ENCODE measurements at regions not wholly inside any gene's neighbourhood (a gene's known extent, or its start where the extent isn't known, plus 50 kb on each side); places are given as distances from the start of the nearest gene placed in this dataset.

DNA sequence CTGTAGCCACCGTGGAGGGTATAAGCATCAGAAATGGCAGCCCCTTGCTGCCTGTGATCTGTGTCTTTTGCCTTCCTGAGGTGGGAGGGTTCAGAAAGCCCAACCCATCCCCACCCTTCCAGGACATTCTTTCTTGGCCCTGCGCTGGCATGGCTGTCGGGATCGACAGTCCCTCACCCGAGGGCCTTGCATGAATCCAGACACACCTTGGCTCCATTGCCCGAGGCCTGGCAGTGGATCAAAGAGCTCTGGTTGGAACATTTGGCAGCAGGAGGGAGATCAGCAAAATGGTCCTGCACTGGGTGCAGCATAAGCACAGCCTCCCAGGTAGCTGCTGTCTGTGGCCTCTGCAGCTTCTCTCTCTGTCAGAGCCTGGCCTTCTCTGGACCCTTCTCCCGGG is 246.6 kb upstream of the MAF start:
- Histone ChIP-seq H3K4me2 (ENCODE audit: low read length) (no peak overlapping the region), H3K27me3 (ENCODE audit: control insufficient read depth, insufficient read depth, low read length) (no peaks in the 10 kb centered on the region), H3K27ac (no peak overlapping the region), H3K9ac (no peak overlapping the region), H3K4me1 (no peaks in the 10 kb centered on the region), H3K36me3 (ENCODE audit: control insufficient read depth, insufficient read depth, low read length) (no peaks in the 10 kb centered on the region), H3K79me2 (no peaks in the 10 kb centered on the region), H3K4me3 (ENCODE audit: low read depth, low read length) (no peak overlapping the region), H3K9me3 (ENCODE audit: control insufficient read depth, low read length) (no peaks in the 10 kb centered on the region), H2AFZ (no peak overlapping the region)
- TF ChIP-seq, protein P1, sequence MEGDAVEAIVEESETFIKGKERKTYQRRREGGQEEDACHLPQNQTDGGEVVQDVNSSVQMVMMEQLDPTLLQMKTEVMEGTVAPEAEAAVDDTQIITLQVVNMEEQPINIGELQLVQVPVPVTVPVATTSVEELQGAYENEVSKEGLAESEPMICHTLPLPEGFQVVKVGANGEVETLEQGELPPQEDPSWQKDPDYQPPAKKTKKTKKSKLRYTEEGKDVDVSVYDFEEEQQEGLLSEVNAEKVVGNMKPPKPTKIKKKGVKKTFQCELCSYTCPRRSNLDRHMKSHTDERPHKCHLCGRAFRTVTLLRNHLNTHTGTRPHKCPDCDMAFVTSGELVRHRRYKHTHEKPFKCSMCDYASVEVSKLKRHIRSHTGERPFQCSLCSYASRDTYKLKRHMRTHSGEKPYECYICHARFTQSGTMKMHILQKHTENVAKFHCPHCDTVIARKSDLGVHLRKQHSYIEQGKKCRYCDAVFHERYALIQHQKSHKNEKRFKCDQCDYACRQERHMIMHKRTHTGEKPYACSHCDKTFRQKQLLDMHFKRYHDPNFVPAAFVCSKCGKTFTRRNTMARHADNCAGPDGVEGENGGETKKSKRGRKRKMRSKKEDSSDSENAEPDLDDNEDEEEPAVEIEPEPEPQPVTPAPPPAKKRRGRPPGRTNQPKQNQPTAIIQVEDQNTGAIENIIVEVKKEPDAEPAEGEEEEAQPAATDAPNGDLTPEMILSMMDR (IDR thresholded peaks at IDR 0.05), result no peak

DNA sequence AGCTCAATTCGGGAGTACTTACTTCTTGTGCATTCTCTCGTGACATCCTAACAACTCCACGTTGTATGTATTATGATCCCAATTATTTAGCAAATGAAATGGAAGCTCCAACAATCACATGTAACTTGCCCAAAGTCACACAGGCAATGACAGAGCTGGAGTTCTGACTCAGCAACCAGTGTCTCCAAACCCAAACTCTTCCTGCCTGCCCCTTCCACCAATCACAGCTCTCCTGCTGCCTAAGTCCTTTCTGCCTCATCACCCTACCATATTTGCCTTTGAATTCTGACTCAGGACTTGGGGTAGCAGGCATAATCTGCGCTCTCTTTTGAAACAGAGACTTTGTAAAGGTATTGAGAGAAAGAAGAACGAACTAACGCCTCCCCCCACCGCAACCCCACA is 245.2 kb upstream of the MAF start:
- H3K79me2 ChIP-seq, result no peaks in the 10 kb centered on the region
- H3K36me3 ChIP-seq (ENCODE audit: control insufficient read depth, insufficient read depth, low read length), result no peaks in the 10 kb centered on the region
- TF ChIP-seq, protein P1 (IDR thresholded peaks at IDR 0.05), result no peak
- H3K4me2 ChIP-seq (ENCODE audit: low read length), result no peak overlapping the region
- no peak overlapping the region for H2AFZ ChIP-seq
- H3K27ac ChIP-seq, result no peak overlapping the region
- no peak overlapping the region for H3K9ac ChIP-seq
- H3K27me3 ChIP-seq (ENCODE audit: control insufficient read depth, insufficient read depth, low read length), result no peaks in the 10 kb centered on the region
- no peaks in the 10 kb centered on the region for H3K9me3 ChIP-seq (ENCODE audit: control insufficient read depth, low read length)
- no peak overlapping the region for H3K4me3 ChIP-seq (ENCODE audit: low read depth, low read length)
- no peaks in the 10 kb centered on the region for H3K4me1 ChIP-seq

DNA sequence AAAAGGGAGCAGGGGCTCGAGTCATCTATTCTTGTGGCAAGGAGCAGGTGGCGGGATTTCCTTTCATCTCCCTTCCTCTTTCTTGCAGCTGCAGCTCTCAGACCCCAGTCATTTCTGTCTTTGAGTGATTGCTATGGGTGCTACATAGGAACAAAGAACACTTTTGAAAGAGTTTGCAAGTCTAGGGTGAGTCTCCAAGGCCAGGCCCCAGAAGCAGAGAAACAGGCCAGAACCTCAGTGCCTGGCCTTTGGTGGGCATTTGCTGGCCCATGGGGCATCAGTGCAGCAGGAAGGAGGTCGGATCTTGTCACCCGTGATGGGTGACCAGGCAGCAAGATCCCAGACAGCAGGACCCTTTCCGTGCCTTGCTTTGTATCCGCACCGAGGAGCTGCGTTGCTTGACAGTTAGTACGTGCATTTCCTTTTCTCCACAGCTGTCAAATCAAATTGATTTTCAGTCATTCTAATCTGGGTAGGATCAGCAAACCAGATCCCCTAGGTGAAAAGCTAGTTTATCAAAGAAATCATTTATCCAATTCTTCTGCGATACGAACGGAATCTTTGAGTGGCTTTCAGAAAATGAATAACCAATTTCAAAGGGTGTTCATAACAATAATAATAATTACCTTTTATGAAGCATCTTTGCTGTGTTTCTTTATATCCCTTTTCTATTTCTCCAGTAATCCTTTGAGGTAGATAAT is 244.6 kb upstream of the MAF start:
- no peaks in the 10 kb centered on the region for H3K27me3 ChIP-seq (ENCODE audit: control insufficient read depth, insufficient read depth, low read length)
- H3K4me3 ChIP-seq (ENCODE audit: low read depth, low read length), result no peak overlapping the region
- H3K9me3 ChIP-seq (ENCODE audit: control insufficient read depth, low read length), result no peaks in the 10 kb centered on the region
- no peaks in the 10 kb centered on the region for H3K36me3 ChIP-seq (ENCODE audit: control insufficient read depth, insufficient read depth, low read length)
- no peak overlapping the region for H3K27ac ChIP-seq
- H2AFZ ChIP-seq, result no peak overlapping the region
- TF ChIP-seq, protein P1 (IDR thresholded peaks at IDR 0.05), result no peak
- no peaks in the 10 kb centered on the region for H3K4me1 ChIP-seq
- H3K9ac ChIP-seq, result no peak overlapping the region
- H3K4me2 ChIP-seq (ENCODE audit: low read length), result no peak overlapping the region
- H3K79me2 ChIP-seq, result no peaks in the 10 kb centered on the region

DNA sequence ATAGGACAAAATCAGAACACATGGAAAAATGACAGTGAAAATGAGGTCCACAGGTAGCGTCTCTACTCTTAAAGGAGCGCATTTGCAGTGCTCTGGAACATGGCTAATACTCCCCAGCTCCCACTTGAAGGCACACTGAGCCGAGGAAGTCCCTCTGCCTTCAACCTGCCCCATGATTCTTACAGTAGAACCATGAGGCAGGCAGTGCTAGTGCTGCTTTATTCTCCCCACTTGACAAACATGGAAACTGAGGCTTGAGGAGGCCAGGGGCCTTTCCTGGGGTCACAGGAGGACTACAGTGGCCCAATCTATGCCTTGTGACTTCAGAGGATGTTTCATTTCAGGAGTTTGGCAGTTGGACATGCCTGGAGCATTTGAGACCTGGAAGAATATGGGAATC is 244.1 kb upstream of the MAF start:
- no peaks in the 10 kb centered on the region for H3K79me2 ChIP-seq
- H3K36me3 ChIP-seq (ENCODE audit: control insufficient read depth, insufficient read depth, low read length), result no peaks in the 10 kb centered on the region
- no peaks in the 10 kb centered on the region for H3K4me1 ChIP-seq
- no peak overlapping the region for H3K9ac ChIP-seq
- TF ChIP-seq, protein P1 (IDR thresholded peaks at IDR 0.05), result no peak
- no peaks in the 10 kb centered on the region for H3K9me3 ChIP-seq (ENCODE audit: control insufficient read depth, low read length)
- no peak overlapping the region for H3K4me2 ChIP-seq (ENCODE audit: low read length)
- H2AFZ ChIP-seq, result no peak overlapping the region
- H3K4me3 ChIP-seq (ENCODE audit: low read depth, low read length), result no peak overlapping the region
- H3K27me3 ChIP-seq (ENCODE audit: control insufficient read depth, insufficient read depth, low read length), result no peaks in the 10 kb centered on the region
- no peak overlapping the region for H3K27ac ChIP-seq

DNA sequence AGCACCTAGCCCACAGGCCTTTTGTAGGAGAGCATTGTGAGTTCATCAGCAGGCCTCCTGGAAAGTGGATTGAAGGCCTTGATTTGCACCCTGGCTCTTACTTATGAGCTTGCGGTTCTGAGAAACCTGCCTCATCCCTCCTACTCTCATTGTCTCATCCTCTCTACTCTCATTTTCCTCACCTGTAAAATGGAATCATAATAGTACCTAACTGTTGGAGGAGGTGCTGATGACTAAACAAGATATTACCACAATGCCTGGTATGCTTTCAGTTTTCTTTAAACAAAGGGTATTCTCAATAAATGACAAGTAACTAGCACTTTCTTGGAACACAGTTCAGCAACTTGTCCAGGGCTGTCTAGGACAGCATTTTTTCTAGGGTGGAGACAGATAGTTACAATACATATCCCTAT is 243.1 kb upstream of the MAF start:
- Histone ChIP-seq H3K9me3 (ENCODE audit: control insufficient read depth, low read length) (no peaks in the 10 kb centered on the region), H2AFZ (no peak overlapping the region), H3K36me3 (ENCODE audit: control insufficient read depth, insufficient read depth, low read length) (no peaks in the 10 kb centered on the region), H3K9ac (no peak overlapping the region), H3K27me3 (ENCODE audit: control insufficient read depth, insufficient read depth, low read length) (no peaks in the 10 kb centered on the region), H3K4me1 (no peaks in the 10 kb centered on the region), H3K27ac (no peak overlapping the region), H3K4me2 (ENCODE audit: low read length) (no peak overlapping the region), H3K79me2 (no peaks in the 10 kb centered on the region), H3K4me3 (ENCODE audit: low read depth, low read length) (no peak overlapping the region)
- TF ChIP-seq, protein P1 (IDR thresholded peaks at IDR 0.05), result no peak

Data from parathyroid adenoma (tissue), 2 donors.